Mesodermal cell (in vitro differentiated cells): ENCODE measurements at regions not wholly inside any gene's neighbourhood (a gene's known extent, or its start where the extent isn't known, plus 50 kb on each side); places are given as distances from the start of the nearest gene placed in this dataset.

Experiments
- H3K27ac ChIP-seq: 2 replicates; pipeline ENCODE4 v1.7.0; 2013; ENCODE audit warnings: mild to moderate bottlenecking, low read depth, low read length, moderate library complexity; ENCODE audit not compliant: severe bottlenecking
- H3K36me3 ChIP-seq: 2 replicates; pipeline ENCODE4 v1.7.1; 2013; ENCODE audit warnings: mild to moderate bottlenecking, low read length, moderate library complexity; ENCODE audit not compliant: control insufficient read depth, insufficient read depth
- H3K4me1 ChIP-seq: one replicate; pipeline ENCODE4 v1.7.1; 2013; ENCODE audit warnings: mild to moderate bottlenecking, low read length; ENCODE audit not compliant: insufficient read depth, control insufficient read depth, poor library complexity, severe bottlenecking
- H3K4me3 ChIP-seq: 2 replicates; pipeline ENCODE4 v1.7.0; 2013; ENCODE audit warnings: low read length, control low read depth, mild to moderate bottlenecking; ENCODE audit not compliant: insufficient read depth, poor library complexity, severe bottlenecking; ENCODE audit errors: extremely low read depth
- H3K9me3 ChIP-seq: 2 replicates; pipeline ENCODE4 v1.7.1; 2013; ENCODE audit warnings: mild to moderate bottlenecking, low read length, moderate library complexity; ENCODE audit not compliant: control insufficient read depth
- WGBS, 2 experiments: methylation state at CpG; one replicate each; pipeline ENCODE4 v1.1.5; 2013; ENCODE audit warnings: missing lambda C conversion rate in 2 of 2; ENCODE audit not compliant: insufficient coverage in 2 of 2; 5-methylcytosine and 5-hydroxymethylcytosine counted together

DNA sequence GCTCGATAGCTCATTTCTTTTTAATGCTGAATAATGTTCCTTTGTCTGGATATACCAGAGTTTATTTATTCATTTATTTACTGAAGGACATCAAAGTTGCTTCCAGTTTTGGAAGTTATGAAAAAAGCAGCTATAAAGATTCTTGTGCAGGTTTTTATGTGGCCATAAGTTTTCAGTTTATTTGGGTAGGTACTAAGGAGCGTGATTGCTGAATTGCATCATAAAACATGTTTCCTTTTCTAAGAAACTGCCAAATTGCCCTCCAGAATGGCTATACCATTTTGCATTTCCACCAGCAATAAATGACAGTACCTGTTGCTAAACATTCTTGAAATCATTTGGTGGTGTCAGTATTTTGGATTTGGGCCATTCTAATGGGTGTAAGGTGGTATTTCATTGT lies 1067.7 kb upstream of the SPRY2 start:
- Histone ChIP-seq H3K9me3 (no peaks in the 10 kb centered on the region), H3K4me1 (no peaks in the 10 kb centered on the region), H3K27ac (no peak overlapping the region), H3K36me3 (no peaks in the 10 kb centered on the region), H3K4me3 (no peak overlapping the region)
- WGBS, 2 experiments, result no CpG with 5 or more reads among the region's 2 CpGs

GRCh38 chr13:81406639-81407292 lies 1065.8 kb upstream of the SPRY2 start:
- Histone ChIP-seq H3K36me3 (no peaks in the 10 kb centered on the region), H3K4me3 (no peak overlapping the region), H3K4me1 (no peaks in the 10 kb centered on the region), H3K27ac (no peak overlapping the region), H3K9me3 (no peaks in the 10 kb centered on the region)
- 91 to 97% methylated on average over 3 to 4 of the region's 4 CpGs for WGBS, 2 experiments

- no peak overlapping the region for H3K27ac ChIP-seq
- no peaks in the 10 kb centered on the region for H3K36me3 ChIP-seq
- H3K4me3 ChIP-seq, result no peak overlapping the region
- H3K4me1 ChIP-seq, result no peaks in the 10 kb centered on the region
- no CpG with 5 or more reads among the region's 3 CpGs for WGBS, 2 experiments
- no peaks in the 10 kb centered on the region for H3K9me3 ChIP-seq
Measured at GRCh38 chr13:81406022-81406421, 1065.1 kb upstream of the SPRY2 start.

- Histone ChIP-seq H3K4me1 (peaks cover 12% of the 10 kb centered on the region), H3K4me3 (no peak overlapping the region), H3K36me3 (no peaks in the 10 kb centered on the region), H3K27ac (no peak overlapping the region), H3K9me3 (no peaks in the 10 kb centered on the region)
- 87 to 100% methylated on average over 1 to 2 of the region's 4 CpGs for WGBS, 2 experiments
Measured at GRCh38 chr13:81396192-81396591, 1055.3 kb upstream of the SPRY2 start.

- WGBS, 2 experiments, result 70 to 80% methylated on average over 2 to 3 of the region's 4 CpGs
- Histone ChIP-seq H3K36me3 (no peaks in the 10 kb centered on the region), H3K4me3 (no peak overlapping the region), H3K9me3 (no peaks in the 10 kb centered on the region), H3K4me1 (peaks cover 12% of the 10 kb centered on the region), H3K27ac (peak overlapping the region; percentile 78)
Measured at GRCh38 chr13:81395368-81395767, 1054.4 kb upstream of the SPRY2 start.

DNA sequence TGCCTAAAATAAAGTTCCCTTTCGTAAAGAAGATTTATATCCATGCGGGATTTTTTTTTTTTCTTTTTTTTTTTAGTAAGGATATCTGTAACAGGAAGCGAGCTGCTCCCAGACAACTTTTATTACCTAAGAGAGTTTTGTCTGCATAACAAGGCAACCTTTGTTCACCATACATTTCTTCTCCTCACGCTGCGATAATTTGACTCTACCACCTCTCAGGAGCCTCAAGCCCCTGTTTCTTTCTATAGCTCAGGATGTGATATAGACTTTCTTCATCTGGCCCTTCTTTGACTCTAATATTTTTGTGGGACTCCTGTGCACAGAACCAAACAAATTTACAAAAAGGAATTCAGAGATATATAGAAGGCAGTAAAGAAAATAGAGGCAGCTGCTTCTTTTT lies 1053.7 kb upstream of the SPRY2 start:
- no CpG with 5 or more reads among the region's 5 CpGs for WGBS, 2 experiments
- Histone ChIP-seq H3K36me3 (no peaks in the 10 kb centered on the region), H3K9me3 (no peaks in the 10 kb centered on the region), H3K27ac (peak overlapping the region; percentile 78), H3K4me1 (peaks cover 12% of the 10 kb centered on the region), H3K4me3 (no peak overlapping the region)

GRCh38 chr13:81393721-81394120 lies 1052.8 kb upstream of the SPRY2 start:
- Histone ChIP-seq H3K4me1 (peaks cover 12% of the 10 kb centered on the region), H3K4me3 (no peak overlapping the region), H3K36me3 (no peaks in the 10 kb centered on the region), H3K9me3 (no peaks in the 10 kb centered on the region), H3K27ac (peak overlapping the region; percentile 63)
- WGBS, 2 experiments, result no CpG with 5 or more reads among the region's 1 CpG

DNA sequence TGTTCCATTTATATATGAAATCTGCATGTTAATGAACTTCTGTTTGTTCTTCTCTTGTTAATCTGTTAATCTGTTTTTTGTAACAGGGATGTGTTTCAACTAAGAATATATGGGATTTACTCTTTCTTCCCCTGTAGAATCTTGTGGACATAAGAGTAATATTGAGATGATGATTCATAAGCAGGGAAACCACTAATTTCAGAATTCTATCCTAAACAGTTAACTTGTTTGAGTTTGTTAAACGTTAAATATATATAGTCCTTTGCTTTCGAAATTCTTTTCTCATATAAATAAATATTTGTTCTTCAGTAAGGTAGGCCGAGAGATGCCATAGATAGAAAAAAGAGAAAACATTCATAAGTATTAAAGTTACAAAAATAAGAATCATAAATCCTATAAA lies 1052.2 kb upstream of the SPRY2 start:
- peak overlapping the region; percentile 63 for H3K27ac ChIP-seq
- H3K4me3 ChIP-seq, result no peak overlapping the region
- WGBS, 2 experiments, result no CpG with 5 or more reads among the region's 3 CpGs
- peaks cover 12% of the 10 kb centered on the region for H3K4me1 ChIP-seq
- H3K36me3 ChIP-seq, result no peaks in the 10 kb centered on the region
- no peaks in the 10 kb centered on the region for H3K9me3 ChIP-seq

DNA sequence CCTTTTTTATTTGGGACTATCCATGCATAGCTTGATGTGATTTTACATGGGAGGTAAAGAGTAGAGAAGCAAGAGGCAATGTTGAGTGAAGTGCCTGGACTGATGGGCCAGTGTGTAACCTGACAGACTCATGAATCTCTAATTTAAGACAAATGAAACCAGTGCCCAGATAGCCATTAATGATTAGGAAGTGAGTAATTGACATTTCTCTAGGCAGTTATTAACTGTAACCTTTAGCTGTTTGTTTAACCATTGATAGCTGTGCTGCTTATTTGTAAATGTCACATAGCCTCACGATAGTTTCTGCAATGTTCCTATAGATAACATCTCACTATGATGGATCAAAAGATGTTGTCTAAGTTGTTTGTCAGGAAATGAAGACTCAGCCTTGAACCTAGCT lies 1047.5 kb upstream of the SPRY2 start:
- H3K4me3 ChIP-seq, result no peak overlapping the region
- no peak overlapping the region for H3K27ac ChIP-seq
- no peaks in the 10 kb centered on the region for H3K36me3 ChIP-seq
- WGBS, 2 experiments, result no CpG with 5 or more reads among the region's 1 CpG
- no peaks in the 10 kb centered on the region for H3K9me3 ChIP-seq
- peaks cover under 1% of the 10 kb centered on the region for H3K4me1 ChIP-seq

GRCh38 chr13:81383444-81383843 lies 1042.5 kb upstream of the SPRY2 start:
- WGBS, 2 experiments, result 85 to 100% methylated on average over 1 to 3 of the region's 5 CpGs
- Histone ChIP-seq H3K4me3 (no peak overlapping the region), H3K4me1 (no peaks in the 10 kb centered on the region), H3K27ac (no peak overlapping the region), H3K9me3 (no peaks in the 10 kb centered on the region), H3K36me3 (no peaks in the 10 kb centered on the region)

GRCh38 chr13:81382246-81382645 lies 1041.3 kb upstream of the SPRY2 start:
- H3K27ac ChIP-seq, result no peak overlapping the region
- no peaks in the 10 kb centered on the region for H3K9me3 ChIP-seq
- no peaks in the 10 kb centered on the region for H3K36me3 ChIP-seq
- no CpG with 5 or more reads among the region's 1 CpG for WGBS, 2 experiments
- H3K4me1 ChIP-seq, result no peaks in the 10 kb centered on the region
- H3K4me3 ChIP-seq, result no peak overlapping the region
